B cell (primary cell): ENCODE measurements at regions not wholly inside any gene's neighbourhood (a gene's known extent, or its start where the extent isn't known, plus 50 kb on each side); places are given as distances from the start of the nearest gene placed in this dataset.

Experiments used
- CTCF ChIP-seq: fragments of 200-600 bp; IDR thresholded peaks from one replicate; pipeline ENCODE4 v1.8.0; 2022; ENCODE audit warnings: antibody characterized with exemption, mild to moderate bottlenecking
- EZH2 ChIP-seq: IDR thresholded peaks from 2 replicates; pipeline ENCODE4 v1.6.1; 2012; ENCODE audit warnings: borderline replicate concordance, low read depth, mild to moderate bottlenecking, moderate library complexity, low read length; ENCODE audit not compliant: insufficient read depth, poor library complexity, severe bottlenecking

GRCh38 chr2:609449-609848 is 67.8 kb downstream of the TMEM18 start:
- TF ChIP-seq CTCF (no peak), EZH2 (no peak)
